Body of pancreas (tissue), 4 donors: ENCODE measurements at regions not wholly inside any gene's neighbourhood (a gene's known extent, or its start where the extent isn't known, plus 50 kb on each side); places are given as distances from the start of the nearest gene placed in this dataset.
"Not testable (repeated sequence)": the region's sequence is repeated elsewhere in the genome, so short reads cannot be mapped to it uniquely, and the experiment has no call there.

Experiments used
- ATAC-seq: fragments of 150-250 bp; one replicate; pipeline ENCODE4 v1.9.1; 2016
- DNase-seq, 4 donors: peaks; one replicate each; pipeline ENCODE4 v3.0.0-alpha.2; 2019
- H3K27ac ChIP-seq, 4 donors: fragments of 200-600 bp; sonication (generic); 1 replicate in 3 of 4; 2 replicates in 1 of 4; pipeline versions ENCODE4 v1.5.1 to v1.6.1; 2016 to 2019; ENCODE audit warnings: mild to moderate bottlenecking in 1 of 4, mixed read lengths in 1 of 4, moderate library complexity in 1 of 4
- H3K27me3 ChIP-seq, 2 donors: fragments of 200-600 bp; sonication (generic); one replicate each; pipeline ENCODE4 v1.6.0; 2016; ENCODE audit warnings: mild to moderate bottlenecking in 1 of 2
- H3K36me3 ChIP-seq, 2 donors: fragments of 200-600 bp; sonication (generic); replicated peaks in 1 of 2; 2 replicates each; pipeline ENCODE4 v1.5.1; 2016; ENCODE audit warnings: low read depth in 2 of 2; ENCODE audit not compliant: insufficient read depth in 1 of 2
- H3K4me1 ChIP-seq: fragments of 200-600 bp; sonication (generic); one replicate; pipeline ENCODE4 v1.6.0; 2016
- H3K4me3 ChIP-seq, 2 donors: fragments of 200-600 bp; sonication (generic); 1 replicate in 1 of 2; 2 replicates in 1 of 2; pipeline ENCODE4 v1.5.1; 2016 to 2019
- H3K9me3 ChIP-seq, 3 donors: fragments of 200-600 bp; sonication (generic); 1 replicate in 2 of 3; 2 replicates in 1 of 3; pipeline ENCODE4 v1.5.1; 2016
- POLR2A ChIP-seq, 3 donors: fragments of 450-650 bp; IDR thresholded peaks; one replicate each; pipeline ENCODE4 v1.6.1; 2016; ENCODE audit warnings: antibody characterized with exemption in 3 of 3, mild to moderate bottlenecking in 2 of 3
- WGBS, 2 donors: methylation state at CpG; one replicate each; pipeline ENCODE4 v1.1.5; 2017; 5-methylcytosine and 5-hydroxymethylcytosine counted together
- intact Hi-C: fragments of 100-400 bp; cut with DNase I; formaldehyde crosslinking; loops from one replicate; pipeline ENCODE4 v1.15.1; 2023
- TF ChIP-seq, protein P1 (sequence below), 7 experiments: fragments of 450-650 bp in 4 of 7; fragments of 200-600 bp in 3 of 7; sonication (generic) in 3 of 7; IDR thresholded peaks; one replicate each; pipeline ENCODE4 v1.5.1; 2016 to 2019; ENCODE audit warnings: antibody characterized with exemption in 7 of 7

DNA sequence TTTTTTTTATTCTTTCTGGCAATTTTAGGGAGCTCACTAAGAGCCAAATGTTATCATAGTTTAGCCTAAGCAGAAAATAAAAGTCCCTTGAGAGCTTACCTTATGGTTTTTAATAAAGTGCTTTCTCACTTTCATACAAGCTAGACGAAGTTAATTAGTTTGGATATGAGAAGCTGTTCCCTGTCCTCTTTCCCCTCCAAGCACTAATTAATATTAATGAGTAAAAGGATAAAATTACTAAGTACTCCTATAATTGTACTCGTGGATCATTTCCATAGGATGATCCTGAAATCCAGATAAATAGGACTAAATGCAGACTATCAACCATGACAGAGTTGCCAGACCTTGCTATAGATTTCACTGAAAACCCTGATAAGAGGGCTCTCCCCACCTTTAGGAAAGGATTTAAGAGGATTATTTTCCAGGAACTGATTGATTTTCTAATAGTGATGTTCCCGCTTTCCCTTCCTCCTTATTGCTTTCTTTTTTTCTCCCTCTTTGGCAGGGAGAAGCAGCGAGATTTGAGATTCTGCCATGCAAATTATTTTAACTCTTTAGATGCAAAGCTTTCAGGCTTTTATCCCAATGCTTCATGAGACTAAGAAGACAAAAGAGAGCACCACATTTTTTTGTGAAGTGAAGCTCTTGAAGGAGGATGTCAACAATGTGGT, 58.3 kb upstream of the HECW1 start:
- no peak for ATAC-seq
- H3K27me3 ChIP-seq, result no peaks in the 10 kb centered on the region
- H3K36me3 ChIP-seq, result no peaks in the 10 kb centered on the region
- intact Hi-C loops, result no loop called here
- H3K4me1 ChIP-seq, result no peaks in the 10 kb centered on the region
- H3K9me3 ChIP-seq, result no peaks in the 10 kb centered on the region
- TF ChIP-seq, protein P1, sequence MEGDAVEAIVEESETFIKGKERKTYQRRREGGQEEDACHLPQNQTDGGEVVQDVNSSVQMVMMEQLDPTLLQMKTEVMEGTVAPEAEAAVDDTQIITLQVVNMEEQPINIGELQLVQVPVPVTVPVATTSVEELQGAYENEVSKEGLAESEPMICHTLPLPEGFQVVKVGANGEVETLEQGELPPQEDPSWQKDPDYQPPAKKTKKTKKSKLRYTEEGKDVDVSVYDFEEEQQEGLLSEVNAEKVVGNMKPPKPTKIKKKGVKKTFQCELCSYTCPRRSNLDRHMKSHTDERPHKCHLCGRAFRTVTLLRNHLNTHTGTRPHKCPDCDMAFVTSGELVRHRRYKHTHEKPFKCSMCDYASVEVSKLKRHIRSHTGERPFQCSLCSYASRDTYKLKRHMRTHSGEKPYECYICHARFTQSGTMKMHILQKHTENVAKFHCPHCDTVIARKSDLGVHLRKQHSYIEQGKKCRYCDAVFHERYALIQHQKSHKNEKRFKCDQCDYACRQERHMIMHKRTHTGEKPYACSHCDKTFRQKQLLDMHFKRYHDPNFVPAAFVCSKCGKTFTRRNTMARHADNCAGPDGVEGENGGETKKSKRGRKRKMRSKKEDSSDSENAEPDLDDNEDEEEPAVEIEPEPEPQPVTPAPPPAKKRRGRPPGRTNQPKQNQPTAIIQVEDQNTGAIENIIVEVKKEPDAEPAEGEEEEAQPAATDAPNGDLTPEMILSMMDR (IDR thresholded peaks at IDR 0.05), result no peak
- no peak for TF ChIP-seq POLR2A (IDR thresholded peaks at IDR 0.05)
- DNase-seq, result no peak
- 20% methylated on average over 4 of the region's 4 CpGs for WGBS, 2 donors
- no peak overlapping the region for H3K4me3 ChIP-seq
- H3K27ac ChIP-seq, result no peak overlapping the region

DNA sequence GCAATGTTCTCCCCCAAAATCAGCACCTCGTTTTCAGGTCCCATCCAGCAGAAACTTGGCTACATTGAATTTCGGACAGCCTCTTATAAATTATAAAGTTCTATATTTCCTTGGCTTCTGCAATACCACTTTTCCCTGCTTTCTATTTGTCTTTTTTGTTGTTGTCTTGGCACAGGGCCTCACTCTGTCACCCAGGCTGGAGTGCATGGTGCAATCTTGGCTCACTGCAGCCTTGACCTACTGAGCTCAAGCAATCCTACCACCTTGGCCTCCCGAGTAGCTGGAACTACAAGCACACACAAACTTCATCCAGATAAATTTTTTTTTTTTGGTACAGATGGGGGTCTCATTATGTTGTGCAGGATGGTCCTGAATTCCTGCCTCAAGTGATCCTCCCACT, 55.3 kb upstream of the HECW1 start:
- ATAC-seq (no peak), DNase-seq (no peak)
- intact Hi-C loops, result no loop called here
- Histone ChIP-seq H3K4me3 (no peak overlapping the region), H3K9me3 (no peaks in the 10 kb centered on the region), H3K27me3 (no peaks in the 10 kb centered on the region), H3K4me1 (no peaks in the 10 kb centered on the region), H3K27ac (no peak overlapping the region), H3K36me3 (no peaks in the 10 kb centered on the region)
- WGBS, 2 donors, result 50 to 53% methylated on average over 3 of the region's 3 CpGs
- no peak for TF ChIP-seq POLR2A (IDR thresholded peaks at IDR 0.05)
- TF ChIP-seq, protein P1 (IDR thresholded peaks at IDR 0.05), result no peak

DNA sequence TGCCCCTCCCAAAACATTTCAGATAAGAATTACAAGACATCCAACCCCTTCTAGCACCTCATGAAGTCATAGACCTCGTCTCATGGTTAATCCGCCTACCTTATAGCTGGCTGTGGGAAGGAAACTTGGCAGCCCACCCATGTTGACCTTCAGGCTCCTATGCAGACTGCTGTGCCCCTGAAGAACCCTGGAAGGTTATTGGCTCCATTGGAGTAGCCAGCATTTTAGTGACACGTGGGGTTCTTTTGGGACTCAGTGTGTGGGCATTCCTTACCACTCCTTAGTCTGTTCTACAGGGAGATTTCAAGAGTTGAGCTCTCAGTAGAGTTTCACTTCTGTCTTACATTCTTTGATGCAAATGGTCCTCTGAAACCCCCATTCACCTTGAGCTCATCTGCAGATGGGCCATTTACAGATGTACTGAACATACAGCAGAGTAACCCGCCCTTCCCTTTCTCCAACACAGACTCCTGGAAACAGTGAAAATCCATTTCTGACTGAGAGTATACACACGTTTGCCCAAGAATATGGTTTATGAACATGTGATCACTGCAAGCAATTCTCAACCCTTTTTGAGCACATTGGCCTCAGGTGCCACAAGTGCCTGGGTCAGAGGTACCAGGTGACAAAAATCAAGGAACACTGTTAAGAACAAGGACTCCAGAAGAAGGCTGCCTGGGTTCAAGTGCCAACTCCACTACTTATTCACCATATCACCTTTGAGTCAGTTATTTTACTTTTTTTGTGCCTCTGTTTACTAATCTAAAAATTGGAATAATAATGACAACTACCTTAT, 54.0 kb upstream of the HECW1 start:
- H3K27ac ChIP-seq, result no peak overlapping the region
- no peaks in the 10 kb centered on the region for H3K4me1 ChIP-seq
- H3K27me3 ChIP-seq, result no peaks in the 10 kb centered on the region
- DNase-seq (no peak), ATAC-seq (no peak)
- 51 to 63% methylated on average over 5 of the region's 5 CpGs for WGBS, 2 donors
- no peak overlapping the region for H3K4me3 ChIP-seq
- intact Hi-C loops, result no loop called here
- no peaks in the 10 kb centered on the region for H3K9me3 ChIP-seq
- no peak for TF ChIP-seq POLR2A (IDR thresholded peaks at IDR 0.05)
- TF ChIP-seq, protein P1 (IDR thresholded peaks at IDR 0.05), result no peak
- H3K36me3 ChIP-seq, result no peaks in the 10 kb centered on the region

DNA sequence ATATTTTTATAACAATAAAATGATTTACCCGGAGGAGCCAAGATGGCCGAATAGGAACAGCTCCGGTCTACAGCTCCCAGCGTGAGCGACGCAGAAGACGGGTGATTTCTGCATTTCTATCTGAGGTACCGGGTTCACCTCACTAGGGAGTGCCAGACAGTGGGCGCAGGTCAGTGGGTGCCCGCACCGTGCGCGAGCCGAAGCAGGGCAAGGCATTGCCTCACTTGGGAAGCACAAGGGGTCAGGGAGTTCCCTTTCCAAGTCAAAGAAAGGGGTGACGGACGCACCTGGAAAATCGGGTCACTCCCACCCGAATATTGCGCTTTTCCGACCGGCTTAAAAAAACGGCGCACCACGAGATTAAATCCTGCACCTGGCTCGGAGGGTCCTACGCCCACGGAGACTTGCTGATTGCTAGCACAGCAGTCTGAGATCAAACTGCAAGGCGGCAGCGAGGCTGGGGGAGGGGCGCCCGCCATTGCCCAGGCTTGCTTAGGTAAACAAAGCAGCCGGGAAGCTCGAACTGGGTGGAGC, 53.3 kb upstream of the HECW1 start:
- H3K4me3 ChIP-seq, H3K36me3 ChIP-seq, intact Hi-C loops, DNase-seq, H3K9me3 ChIP-seq, H3K27ac ChIP-seq, ATAC-seq, H3K4me1 ChIP-seq, H3K27me3 ChIP-seq: not testable (repeated sequence)
- 72 to 82% methylated on average over 27 to 30 of the region's 33 CpGs for WGBS, 2 donors
